HCT116 (cell line): ENCODE measurements at regions not wholly inside any gene's neighbourhood (a gene's known extent, or its start where the extent isn't known, plus 50 kb on each side); places are given as distances from the start of the nearest gene placed in this dataset.

Experiments
- ATAC-seq: fragments of 200-7000 bp; cut with Tn5 transposase; 2 replicates; pipeline ENCODE4 v1.9.1; 2020; ENCODE audit warnings: mild to moderate bottlenecking, moderate library complexity
- BruUV-seq: library from RNA; stranded (reverse); fragments of 400-500 nt; replicated peaks from 2 replicates; lab custom pipeline; 2021; lab: Mats Ljungman, UMichigan
- CTCF ChIA-PET: fragments of 300-600 bp; sonication (Branson Sonifier 250); formaldehyde crosslinking; loops from one replicate; lab custom pipeline; 2021; ENCODE audit warnings: antibody characterized with exemption; lab: Charles Lee
- POLR2A ChIA-PET: fragments of 300-600, 350-600 bp; sonication (Branson Sonifier 250); formaldehyde crosslinking; loops from one replicate; lab custom pipeline; 2021; ENCODE audit warnings: antibody characterized with exemption; lab: Charles Lee
- RAD21 ChIA-PET, 2 experiments: fragments of 300-600 bp; sonication (Branson Sonifier 250); formaldehyde crosslinking; loops; one replicate each; lab custom pipeline; 2023; ENCODE audit warnings: low total read pairs in 2 of 2; ENCODE audit not compliant: uncharacterized antibody in 2 of 2, unreplicated experiment in 2 of 2, low non-redundant PET in 1 of 2; lab: Charles Lee
- DNase-seq: peaks from one replicate; pipeline ENCODE4 v3.0.0-alpha.2; 2010; ENCODE audit warnings: low read depth, low spot score
- H2AFZ ChIP-seq: fragments of 200-600 bp; shearing (Covaris generic), sonication (generic); 2 replicates; pipeline ENCODE4 v1.6.1; 2017; ENCODE audit warnings: low read depth, mixed run types, mixed read lengths, antibody characterized with exemption, low read length; ENCODE audit not compliant: poor library complexity, severe bottlenecking
- H3K27ac ChIP-seq: 2 replicates; pipeline ENCODE4 v1.5.1; 2012; ENCODE audit warnings: low read depth, low read length
- H3K27me3 ChIP-seq: fragments of 200-600 bp; sonication (generic); 2 replicates; pipeline ENCODE4 v1.6.1; 2016; ENCODE audit warnings: mixed run types, low read length, mixed read lengths; ENCODE audit not compliant: insufficient read depth
- H3K36me3 ChIP-seq, 2 experiments: fragments of 200-500 bp in 1 of 2; fragments of 200-600 bp in 1 of 2; sonication (Bioruptor generic) in 1 of 2; sonication (generic) in 1 of 2; 2 replicates each; pipeline versions ENCODE4 v1.5.1 to v1.6.1; 2014 to 2016; ENCODE audit warnings: low read length in 2 of 2, inconsistent platforms in 1 of 2, mixed read lengths in 1 of 2, mixed run types in 1 of 2; ENCODE audit not compliant: insufficient read depth in 2 of 2, control insufficient read depth in 1 of 2
- H3K4me1 ChIP-seq, 2 experiments: fragments of 200-600 bp in 1 of 2; sonication (generic) in 1 of 2; 2 replicates each; pipeline versions ENCODE4 v1.5.1 to v1.6.1; 2012 to 2017; ENCODE audit warnings: low read length in 2 of 2, inconsistent platforms in 1 of 2, mild to moderate bottlenecking in 1 of 2, mixed read lengths in 1 of 2, mixed run types in 1 of 2, moderate library complexity in 1 of 2; ENCODE audit not compliant: insufficient read depth in 2 of 2, control insufficient read depth in 1 of 2
- H3K4me2 ChIP-seq: fragments of 200-600 bp; sonication (generic); 2 replicates; pipeline ENCODE4 v1.6.1; 2017; ENCODE audit warnings: mixed run types, low read length, mixed read lengths
- H3K4me3 ChIP-seq, 2 experiments: fragments of 200-600 bp in 1 of 2; sonication (generic) in 1 of 2; replicated peaks in 1 of 2; 2 replicates each; pipeline ENCODE4 v1.5.1; 2011 to 2016; ENCODE audit warnings: low read length in 2 of 2, control low read depth in 1 of 2, low read depth in 1 of 2, mild to moderate bottlenecking in 1 of 2, mixed read lengths in 1 of 2, mixed run types in 1 of 2
- H3K79me2 ChIP-seq: fragments of 200-600 bp; sonication (generic); 2 replicates; pipeline ENCODE4 v1.6.1; 2017; ENCODE audit warnings: mild to moderate bottlenecking, mixed run types, low read length, moderate library complexity, mixed read lengths; ENCODE audit not compliant: insufficient read depth
- H3K9ac ChIP-seq: fragments of 200-600 bp; sonication (generic); 2 replicates; pipeline ENCODE4 v1.6.1; 2016; ENCODE audit warnings: low read length, mixed read lengths
- H3K9me2 ChIP-seq: fragments of 200-600 bp; sonication (generic), shearing (Covaris generic); 2 replicates; pipeline ENCODE4 v1.6.1; 2017; ENCODE audit warnings: mixed run types, mild to moderate bottlenecking, moderate library complexity; ENCODE audit not compliant: insufficient read depth
- H3K9me3 ChIP-seq, 2 experiments: fragments of 200-500 bp in 1 of 2; fragments of 200-600 bp in 1 of 2; sonication (Bioruptor generic) in 1 of 2; sonication (generic) in 1 of 2; 2 replicates each; pipeline ENCODE4 v1.6.1; 2014 to 2017; ENCODE audit warnings: low read length in 2 of 2, mixed read lengths in 2 of 2, inconsistent platforms in 1 of 2, low read depth in 1 of 2, mild to moderate bottlenecking in 1 of 2, mixed run types in 1 of 2, moderate library complexity in 1 of 2; ENCODE audit not compliant: control insufficient read depth in 1 of 2, insufficient read depth in 1 of 2
- H4K20me1 ChIP-seq: fragments of 200-600 bp; sonication (generic), shearing (Covaris generic); 2 replicates; pipeline ENCODE4 v1.6.1; 2017; ENCODE audit warnings: mixed run types, mild to moderate bottlenecking, moderate library complexity; ENCODE audit not compliant: insufficient read depth
- ATF3 ChIP-seq: IDR thresholded peaks from 2 replicates; pipeline ENCODE4 v1.6.1; 2012
- CEBPB ChIP-seq: IDR thresholded peaks from 2 replicates; pipeline ENCODE4 v1.6.1; 2012; ENCODE audit warnings: low read depth
- EGR1 ChIP-seq: IDR thresholded peaks from 2 replicates; pipeline ENCODE4 v1.6.1; 2012; ENCODE audit warnings: low read depth
- EZH2 ChIP-seq: fragments of 200-600 bp; sonication (generic); IDR thresholded peaks from 2 replicates; pipeline ENCODE4 v1.6.1; 2017; ENCODE audit warnings: antibody characterized with exemption, mixed run types
- FOSL1 ChIP-seq: IDR thresholded peaks from 2 replicates; pipeline ENCODE4 v1.6.1; 2012; ENCODE audit warnings: low read depth
- JUND ChIP-seq: IDR thresholded peaks from 2 replicates; pipeline ENCODE4 v1.6.1; 2012
- MAX ChIP-seq: IDR thresholded peaks from 2 replicates; pipeline ENCODE4 v1.6.1; 2012
- POLR2A ChIP-seq: IDR thresholded peaks from 2 replicates; pipeline ENCODE4 v1.7.0; 2011; ENCODE audit warnings: borderline replicate concordance; ENCODE audit not compliant: insufficient read depth, insufficient read length; ENCODE audit errors: extremely low read depth
- POLR2AphosphoS5 ChIP-seq: IDR thresholded peaks from 2 replicates; pipeline ENCODE4 v1.6.1; 2011; ENCODE audit warnings: mild to moderate bottlenecking, low read depth, low read length, moderate library complexity
- SRF ChIP-seq: IDR thresholded peaks from 2 replicates; pipeline ENCODE4 v1.6.1; 2012; ENCODE audit warnings: low read depth
- ZBTB33 ChIP-seq: IDR thresholded peaks from 2 replicates; pipeline ENCODE4 v1.6.1; 2011; ENCODE audit warnings: mild to moderate bottlenecking, low read length, moderate library complexity; ENCODE audit not compliant: insufficient replicate concordance; ENCODE audit errors: extremely low read depth
- ZNF274 ChIP-seq: fragments of 200-500 bp; sonication (Bioruptor generic); IDR thresholded peaks from 2 replicates; pipeline ENCODE4 v1.6.1; 2014; ENCODE audit warnings: mild to moderate bottlenecking, low read depth, low read length, inconsistent platforms
- intact Hi-C: fragments of 100-400 bp; cut with micrococcal nuclease; formaldehyde crosslinking; loops from 2 replicates; pipeline ENCODE4 v1.10.0; 2022

- TF ChIP-seq JUND = no peak
- no peak for TF ChIP-seq FOSL1
- no peak for TF ChIP-seq POLR2A
Measured at GRCh38 chr14:84272290-84272721, 1257.6 kb upstream of the FLRT2 start (continued).

GRCh38 chr14:84273181-84273580 is 1256.8 kb upstream of the FLRT2 start:
- H3K4me2 ChIP-seq = no peak overlapping the region

More at GRCh38 chr14:84273181-84273580, 1256.8 kb upstream of the FLRT2 start:
- BruUV-seq = no TSS peak
- H3K36me3 ChIP-seq = no peaks in the 10 kb centered on the region
- TF ChIP-seq ATF3 (no peak), POLR2AphosphoS5 (no peak), ZBTB33 (no peak), ZNF274 (no peak), POLR2A (no peak), FOSL1 (no peak), EZH2 (no peak), SRF (no peak), MAX (no peak), EGR1 (no peak), CEBPB (no peak)
- no peak for ATAC-seq
- CTCF ChIA-PET = no interaction called here
- no peaks in the 10 kb centered on the region for H3K9me2 ChIP-seq
- peaks cover 7 to 15% of the 10 kb centered on the region in 2 experiments; a peak in 2 of 4 replicates for H3K9me3 ChIP-seq
- H3K4me3 ChIP-seq = no peak overlapping the region
- no peak overlapping the region for H3K27ac ChIP-seq
- H2AFZ ChIP-seq = no peak overlapping the region
- no peaks in the 10 kb centered on the region for H3K27me3 ChIP-seq
- intact Hi-C loops = no loop called here
- H3K79me2 ChIP-seq = no peaks in the 10 kb centered on the region
- no peak overlapping the region for H3K9ac ChIP-seq
- H3K4me1 ChIP-seq = no peaks in the 10 kb centered on the region
- POLR2A ChIA-PET = no interaction called here
- no peak for DNase-seq
- no peaks in the 10 kb centered on the region for H4K20me1 ChIP-seq
- RAD21 ChIA-PET = no interaction called here
